NCI-H748 treated with DMSO at 0.1 percent for 48 hours (cell line): ENCODE measurements at regions not wholly inside any gene's neighbourhood (a gene's known extent, or its start where the extent isn't known, plus 50 kb on each side); places are given as distances from the start of the nearest gene placed in this dataset.

ENCODE experiments used
- DNase-seq: peaks from one replicate; lab custom pipeline; 2025; lab: John Stamatoyannopoulos, UW

DNA sequence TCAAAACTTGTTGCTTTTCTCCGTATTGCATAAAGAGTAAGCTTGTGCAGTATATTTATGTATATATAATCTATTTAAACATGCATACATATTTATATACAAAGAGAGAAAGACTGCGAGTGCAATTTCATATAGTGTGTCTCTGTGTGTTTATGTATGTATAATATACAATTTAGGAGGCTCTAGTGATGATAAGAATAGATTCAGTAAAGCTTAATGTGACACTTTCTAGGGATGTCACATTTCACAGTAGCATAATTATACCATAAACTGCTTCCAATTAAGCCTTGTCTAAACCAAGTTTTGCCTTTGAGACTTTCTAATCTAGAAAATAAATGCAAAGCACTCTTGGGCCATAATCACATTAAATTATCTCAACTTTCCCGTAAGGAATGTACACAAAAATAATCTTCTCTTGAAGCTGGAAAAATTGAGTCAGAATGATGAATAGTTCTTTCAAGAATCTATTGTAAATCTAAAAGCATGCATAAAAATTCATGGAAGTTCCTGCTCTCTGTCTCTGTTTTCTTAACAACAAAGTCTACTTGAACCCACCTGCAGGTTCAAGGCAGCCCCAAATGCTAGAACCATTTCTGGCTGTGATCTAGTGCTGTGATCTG lies 114.1 kb upstream of the NPY2R start:
- DNase-seq, result no peak

DNA sequence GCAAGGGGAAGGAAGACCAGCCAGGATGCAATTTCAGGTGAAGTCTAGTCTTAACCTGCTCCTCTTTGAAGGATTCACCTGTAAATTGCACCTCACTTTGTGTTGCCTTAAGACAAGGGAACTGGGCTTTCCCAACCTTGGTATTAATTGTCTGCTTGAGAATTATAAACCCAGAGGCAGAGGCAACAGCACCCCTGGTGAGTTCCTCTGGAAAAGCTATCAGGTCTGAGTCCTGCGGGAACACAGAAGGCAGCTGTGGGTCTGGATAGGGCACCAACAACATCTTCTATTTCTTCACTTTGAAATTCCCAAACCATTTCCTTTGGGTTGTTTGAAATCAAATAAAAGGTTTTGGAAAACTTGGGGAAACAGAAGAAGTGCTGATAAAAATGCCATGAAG lies 109.2 kb upstream of the NPY2R start:
- no peak for DNase-seq

DNA sequence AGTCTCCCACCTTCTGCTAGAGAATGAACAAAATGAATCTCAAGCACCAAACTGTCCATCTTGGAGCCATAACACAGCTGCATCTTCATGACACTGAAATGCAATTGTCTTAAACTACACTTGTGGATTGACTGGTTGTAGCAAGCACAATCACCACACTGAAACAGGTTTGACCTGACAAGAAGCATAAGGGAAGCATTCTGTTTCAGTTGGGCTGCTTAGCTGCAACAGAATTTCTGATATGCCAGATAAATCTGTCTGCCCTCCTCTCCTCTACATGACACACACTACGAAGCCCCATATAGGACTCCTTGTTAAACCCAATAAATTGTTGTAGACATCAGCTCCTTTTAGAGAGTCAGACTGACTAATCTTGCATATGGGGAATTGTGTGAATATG lies 101.8 kb upstream of the NPY2R start:
- no peak for DNase-seq

DNA sequence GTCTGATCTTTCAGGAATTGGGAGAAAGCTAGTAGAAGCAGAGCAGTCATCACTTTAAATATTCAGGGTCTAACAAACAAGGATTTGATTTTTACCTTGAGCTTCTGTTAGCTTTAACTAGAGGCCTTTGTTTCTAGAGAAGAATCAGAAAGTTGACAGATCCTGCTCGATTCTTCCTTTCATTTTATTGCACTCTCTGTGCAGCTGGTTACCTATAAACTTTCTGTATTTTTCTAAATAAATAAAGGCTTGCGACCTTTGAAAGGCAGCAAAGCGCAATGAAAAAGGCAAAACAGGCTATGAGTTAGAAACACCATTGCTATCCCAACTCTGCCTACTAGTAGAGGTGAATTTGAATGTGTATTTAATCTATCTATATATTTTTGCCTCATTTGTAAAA lies 101.4 kb upstream of the NPY2R start:
- no peak for DNase-seq

DNA sequence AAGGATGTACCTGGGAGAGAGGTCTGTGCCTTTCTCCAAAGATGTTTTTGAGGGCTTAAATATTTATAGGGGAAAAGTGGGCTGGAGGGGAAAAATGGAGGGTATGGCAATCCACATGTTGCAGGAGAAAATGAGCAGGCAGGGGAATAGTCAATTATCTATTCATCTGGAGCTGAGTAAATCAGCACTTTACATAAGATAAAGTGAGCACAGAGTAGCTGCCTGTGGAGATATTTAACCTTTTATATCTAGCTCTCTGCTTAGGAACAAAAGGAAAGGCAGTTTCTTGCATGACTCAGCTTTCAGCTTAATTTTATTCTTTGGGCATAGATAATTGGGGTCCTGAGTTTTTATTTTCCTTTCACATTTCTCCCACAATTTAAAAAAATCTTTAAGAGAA lies 93.6 kb upstream of the NPY2R start:
- DNase-seq, result no peak

DNA sequence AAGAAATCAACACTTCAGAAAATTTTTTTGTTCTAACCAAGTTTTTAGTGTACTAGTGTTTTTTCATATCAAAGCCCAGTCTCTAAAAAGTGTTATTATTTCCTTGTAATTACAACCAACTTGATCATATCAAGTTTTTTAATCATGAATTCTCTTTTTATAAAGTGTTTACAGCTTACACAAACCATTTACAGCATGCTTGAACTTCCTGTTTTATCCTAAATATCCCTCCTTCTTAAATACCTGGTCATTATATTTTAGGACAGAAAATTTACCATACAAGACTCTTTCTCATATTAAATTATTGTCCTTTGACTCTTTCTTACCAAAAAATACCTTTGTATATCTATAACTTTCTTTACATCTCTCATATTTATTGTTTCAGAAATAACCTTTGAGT lies 89.4 kb upstream of the NPY2R start:
- DNase-seq, result no peak

DNA sequence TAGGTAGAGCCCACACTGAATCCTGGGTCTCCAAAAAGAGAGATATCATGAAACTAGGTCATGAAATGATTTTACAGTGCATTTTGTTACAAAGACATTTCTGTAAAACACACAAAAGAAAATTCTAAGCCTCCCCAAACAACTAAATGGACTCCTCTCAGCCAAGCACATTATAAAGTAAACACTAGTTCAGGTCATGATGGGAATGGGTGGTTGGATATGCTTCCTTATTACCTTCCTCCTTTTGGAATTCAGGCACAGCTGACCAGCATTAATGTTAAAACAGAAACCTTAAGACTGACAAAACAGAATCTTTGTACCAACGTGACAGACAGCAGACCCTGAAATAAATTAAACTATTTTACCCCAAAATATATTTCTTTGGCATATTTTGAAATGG lies 87.9 kb upstream of the NPY2R start:
- DNase-seq, result no peak

DNA sequence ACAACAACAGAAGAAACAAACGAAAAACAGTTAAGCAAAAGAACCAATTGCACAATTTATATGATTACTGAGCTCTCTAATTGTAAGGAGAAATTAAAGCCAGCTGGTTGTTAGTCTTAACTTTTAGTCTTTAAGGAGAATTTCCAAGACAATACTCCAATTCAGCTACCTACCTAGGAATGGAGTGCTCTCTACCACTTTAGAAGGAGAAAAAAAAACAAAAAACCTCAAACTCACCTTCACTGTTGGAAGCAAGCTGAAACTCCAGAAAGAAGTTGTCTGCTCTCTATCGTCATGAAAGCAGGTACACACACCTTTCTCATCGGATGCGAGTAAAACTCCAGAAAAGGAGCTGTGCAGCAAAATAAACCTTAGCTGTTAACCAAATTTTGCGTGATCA lies 86.1 kb upstream of the NPY2R start:
- no peak for DNase-seq

DNA sequence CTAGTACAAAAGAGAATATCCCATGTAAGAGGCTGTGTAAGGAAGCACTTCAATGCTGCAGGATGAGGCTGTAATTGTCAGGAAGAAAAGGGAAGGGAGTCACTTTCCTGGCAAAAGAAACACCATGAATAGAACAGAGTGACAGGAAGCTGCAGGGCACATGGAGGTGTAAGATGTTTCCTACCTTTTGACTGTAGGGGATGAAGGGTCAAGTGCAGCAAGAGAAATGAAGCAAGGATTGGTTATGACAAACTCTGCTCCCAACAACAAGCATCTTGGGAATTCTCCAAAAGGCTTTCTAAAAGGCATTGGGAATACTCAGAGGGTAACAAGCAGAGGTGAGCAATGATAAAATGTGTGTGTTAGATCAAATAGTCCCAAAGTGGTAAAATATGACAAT lies 74.3 kb upstream of the NPY2R start:
- DNase-seq, result no peak

DNA sequence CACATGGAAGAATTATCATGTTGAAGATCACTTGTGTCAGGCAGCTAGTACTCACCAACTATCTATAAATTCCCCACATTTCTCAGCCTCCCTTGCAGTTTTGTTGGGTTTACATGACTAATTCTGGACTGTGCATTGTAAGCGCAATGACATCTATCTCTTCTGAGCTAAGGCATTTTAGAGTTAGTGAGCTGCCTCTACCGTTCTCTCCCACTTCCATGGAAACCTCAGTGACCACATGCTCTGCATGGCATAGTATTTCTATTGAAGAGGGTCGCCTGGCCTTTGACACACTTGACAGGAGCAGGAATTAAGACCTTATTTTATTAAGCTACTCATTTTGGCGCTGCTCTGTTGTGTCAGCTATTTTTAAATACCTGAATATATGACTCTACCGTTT lies 67.5 kb upstream of the NPY2R start:
- no peak for DNase-seq

DNA sequence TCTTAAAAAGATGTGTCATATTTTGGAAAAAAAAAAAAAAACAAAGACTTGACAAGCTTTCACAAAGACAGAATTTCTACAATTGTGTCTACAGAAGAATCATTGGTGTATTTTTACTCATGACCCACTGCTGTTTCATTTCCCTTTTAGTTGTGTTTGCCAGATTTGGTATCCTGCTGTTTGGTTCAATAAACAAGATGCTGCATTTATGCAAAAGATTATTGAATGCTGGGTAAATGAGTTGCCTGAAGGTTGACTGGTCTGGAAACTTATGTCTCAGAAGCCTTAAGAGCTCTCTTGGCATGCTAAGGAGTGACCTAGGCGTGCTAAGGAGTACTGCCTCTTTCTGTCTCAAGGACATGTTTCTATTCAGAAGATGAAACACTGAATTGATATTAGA lies 64.9 kb upstream of the NPY2R start:
- no peak for DNase-seq
